ENCODE measurements at regions not wholly inside any gene's neighbourhood (a gene's known extent, or its start where the extent isn't known, plus 50 kb on each side); places are given as distances from the start of the nearest gene placed in this dataset.
"Not testable (repeated sequence)": the region's sequence is repeated elsewhere in the genome, so short reads cannot be mapped to it uniquely, and the experiment has no call there.

- DNase-seq (ENCODE audit: low read depth in 1 of 2, low spot score in 1 of 2), result no peak
Measured at GRCh38 chr5:102613661-102614060, 114.9 kb upstream of the SLCO6A1 start.

- no peak for DNase-seq (ENCODE audit: low read depth in 1 of 2, low spot score in 1 of 2)
Measured at GRCh38 chr5:102617191-102618187, 118.7 kb upstream of the SLCO6A1 start.

- DNase-seq (ENCODE audit: low read depth in 1 of 2, low spot score in 1 of 2), result no peak
Measured at GRCh38 chr5:102622262-102622661, 123.5 kb upstream of the SLCO6A1 start.

- DNase-seq (ENCODE audit: low read depth in 1 of 2, low spot score in 1 of 2), result no peak
Measured at GRCh38 chr5:102623329-102624065, 124.7 kb upstream of the SLCO6A1 start.

- no peak for DNase-seq (ENCODE audit: low read depth in 1 of 2, low spot score in 1 of 2)
Measured at GRCh38 chr5:102624405-102624804, 125.6 kb upstream of the SLCO6A1 start.

- DNase-seq (ENCODE audit: low read depth in 1 of 2, low spot score in 1 of 2), result no peak
Measured at GRCh38 chr5:102625468-102625867, 126.7 kb upstream of the SLCO6A1 start.

GRCh38 chr5:102625928-102626327, 127.1 kb upstream of the SLCO6A1 start:
- no peak for DNase-seq (ENCODE audit: low read depth in 1 of 2, low spot score in 1 of 2)

- DNase-seq (ENCODE audit: low read depth in 1 of 2, low spot score in 1 of 2), result no peak
Measured at GRCh38 chr5:102627315-102627714, 127.8 kb upstream of the PAM start.

- no peak for DNase-seq (ENCODE audit: low read depth in 1 of 2, low spot score in 1 of 2)
Measured at GRCh38 chr5:102628441-102629175, 126.5 kb upstream of the PAM start.

- DNase-seq (ENCODE audit: low read depth in 1 of 2, low spot score in 1 of 2), result no peak
Measured at GRCh38 chr5:102629827-102630605, 125.1 kb upstream of the PAM start.

- DNase-seq (ENCODE audit: low read depth in 1 of 2, low spot score in 1 of 2), result not testable (repeated sequence)
Measured at GRCh38 chr5:102635399-102635798, 119.7 kb upstream of the PAM start.

- no peak for DNase-seq (ENCODE audit: low read depth in 1 of 2, low spot score in 1 of 2)
Measured at GRCh38 chr5:102638316-102638715, 116.8 kb upstream of the PAM start.

- DNase-seq (ENCODE audit: low read depth in 1 of 2, low spot score in 1 of 2), result no peak
Measured at GRCh38 chr5:102638912-102639652, 116.0 kb upstream of the PAM start.

GRCh38 chr5:102649731-102650130, 105.4 kb upstream of the PAM start:
- no peak for DNase-seq (ENCODE audit: low read depth in 1 of 2, low spot score in 1 of 2)

- no peak for DNase-seq (ENCODE audit: low read depth in 1 of 2, low spot score in 1 of 2)
Measured at GRCh38 chr5:102651466-102651865, 103.6 kb upstream of the PAM start.

GRCh38 chr5:102654559-102655349, 100.4 kb upstream of the PAM start:
- no peak for DNase-seq (ENCODE audit: low read depth in 1 of 2, low spot score in 1 of 2)

- DNase-seq (ENCODE audit: low read depth in 1 of 2, low spot score in 1 of 2), result no peak
Measured at GRCh38 chr5:102659151-102659550, 96.0 kb upstream of the PAM start.

- DNase-seq (ENCODE audit: low read depth in 1 of 2, low spot score in 1 of 2), result no peak
Measured at GRCh38 chr5:102660111-102660510, 95.0 kb upstream of the PAM start.

Data from activated T-helper 1 cell treated with anti-CD3 and anti-CD28 coated beads, Interleukin-2, amount 50 U/mL, for 16 hours (primary cell).